ENCODE measurements at regions not wholly inside any gene's neighbourhood (a gene's known extent, or its start where the extent isn't known, plus 50 kb on each side); places are given as distances from the start of the nearest gene placed in this dataset.

- TF ChIP-seq Cebpa-rat (IDR thresholded peaks at IDR 0.05) = no peak
- Histone ChIP-seq H3K4me1 (no peaks in the 10 kb centered on the region), H3K36me3 (no peaks in the 10 kb centered on the region)
Observed at GRCh38 chr11:112417339-112417738, 156.7 kb upstream of the PLET1 start.

GRCh38 chr11:112418438-112418837 lies 157.8 kb upstream of the PLET1 start:
- Histone ChIP-seq H3K27ac (no peak overlapping the region), H3K36me3 (no peaks in the 10 kb centered on the region), H4K20me1 (no peaks in the 10 kb centered on the region), H3K27me3 (no peaks in the 10 kb centered on the region), H3K4me2 (no peak overlapping the region), H3K9ac (no peak overlapping the region), H3K4me3 (no peak overlapping the region), H3K9me3 (peaks cover 7% of the 10 kb centered on the region), H3K4me1 (no peaks in the 10 kb centered on the region)
- TF ChIP-seq Cebpa-rat (IDR thresholded peaks at IDR 0.05) = no peak

More at GRCh38 chr11:112417339-112417738, 156.7 kb upstream of the PLET1 start:
- H3K9ac ChIP-seq = no peak overlapping the region
- peaks cover 11% of the 10 kb centered on the region for H3K9me3 ChIP-seq
- H3K27me3 ChIP-seq = no peaks in the 10 kb centered on the region
- no peak overlapping the region for H3K4me3 ChIP-seq
- no peaks in the 10 kb centered on the region for H4K20me1 ChIP-seq
- no peak overlapping the region for H3K4me2 ChIP-seq
- no peak overlapping the region for H3K27ac ChIP-seq

GRCh38 chr11:112421879-112422278 lies 161.2 kb upstream of the PLET1 start:
- H3K36me3 ChIP-seq = no peaks in the 10 kb centered on the region
- no peaks in the 10 kb centered on the region for H3K9me3 ChIP-seq
- no peak overlapping the region for H3K9ac ChIP-seq
- H3K4me2 ChIP-seq = no peak overlapping the region
- H3K4me1 ChIP-seq = no peaks in the 10 kb centered on the region
- no peaks in the 10 kb centered on the region for H4K20me1 ChIP-seq
- H3K4me3 ChIP-seq = no peak overlapping the region
- H3K27me3 ChIP-seq = no peaks in the 10 kb centered on the region
- no peak overlapping the region for H3K27ac ChIP-seq
- TF ChIP-seq Cebpa-rat (IDR thresholded peaks at IDR 0.05) = no peak

GRCh38 chr11:112425121-112425520 lies 164.5 kb upstream of the PLET1 start:
- H3K9me3 ChIP-seq = peaks cover 8% of the 10 kb centered on the region; the same call in 1 of the 2 replicates
- H3K27ac ChIP-seq = no peak overlapping the region
- H4K20me1 ChIP-seq = no peaks in the 10 kb centered on the region
- no peak for TF ChIP-seq Cebpa-rat (IDR thresholded peaks at IDR 0.05)
- no peaks in the 10 kb centered on the region for H3K27me3 ChIP-seq
- H3K4me1 ChIP-seq = no peaks in the 10 kb centered on the region
- H3K36me3 ChIP-seq = no peaks in the 10 kb centered on the region
- H3K9ac ChIP-seq = no peak overlapping the region
- no peak overlapping the region for H3K4me3 ChIP-seq
- no peak overlapping the region for H3K4me2 ChIP-seq

- no peak overlapping the region for H3K4me3 ChIP-seq
- no peak overlapping the region for H3K4me2 ChIP-seq
- H3K9ac ChIP-seq = no peak overlapping the region
- peaks cover 16% of the 10 kb centered on the region for H3K9me3 ChIP-seq
- no peaks in the 10 kb centered on the region for H3K27me3 ChIP-seq
- no peak for TF ChIP-seq Cebpa-rat (IDR thresholded peaks at IDR 0.05)
- H3K4me1 ChIP-seq = no peaks in the 10 kb centered on the region
- H4K20me1 ChIP-seq = no peaks in the 10 kb centered on the region
- no peak overlapping the region for H3K27ac ChIP-seq
- no peaks in the 10 kb centered on the region for H3K36me3 ChIP-seq
Observed at GRCh38 chr11:112437096-112437495, 176.4 kb upstream of the PLET1 start.

- Histone ChIP-seq H4K20me1 (no peaks in the 10 kb centered on the region), H3K4me3 (no peak overlapping the region), H3K4me2 (no peak overlapping the region), H3K27me3 (no peaks in the 10 kb centered on the region), H3K27ac (no peak overlapping the region), H3K9me3 (peaks cover 22% of the 10 kb centered on the region), H3K9ac (no peak overlapping the region), H3K4me1 (no peaks in the 10 kb centered on the region), H3K36me3 (no peaks in the 10 kb centered on the region)
- no peak for TF ChIP-seq Cebpa-rat (IDR thresholded peaks at IDR 0.05)
Observed at GRCh38 chr11:112439614-112440013, 179.0 kb upstream of the PLET1 start.

GRCh38 chr11:112440518-112440917 lies 179.9 kb upstream of the PLET1 start:
- no peaks in the 10 kb centered on the region for H3K4me1 ChIP-seq
- H3K4me2 ChIP-seq = no peak overlapping the region
- peaks cover 31% of the 10 kb centered on the region for H3K9me3 ChIP-seq
- no peaks in the 10 kb centered on the region for H3K27me3 ChIP-seq
- H3K27ac ChIP-seq = no peak overlapping the region
- no peak for TF ChIP-seq Cebpa-rat (IDR thresholded peaks at IDR 0.05)
- no peaks in the 10 kb centered on the region for H4K20me1 ChIP-seq
- no peak overlapping the region for H3K9ac ChIP-seq
- no peaks in the 10 kb centered on the region for H3K36me3 ChIP-seq
- no peak overlapping the region for H3K4me3 ChIP-seq

- Histone ChIP-seq H3K4me3 (no peak overlapping the region), H3K4me1 (no peaks in the 10 kb centered on the region), H3K27me3 (no peaks in the 10 kb centered on the region), H4K20me1 (no peaks in the 10 kb centered on the region), H3K9ac (no peak overlapping the region), H3K9me3 (peaks cover 31% of the 10 kb centered on the region), H3K4me2 (no peak overlapping the region), H3K27ac (no peak overlapping the region), H3K36me3 (no peaks in the 10 kb centered on the region)
- no peak for TF ChIP-seq Cebpa-rat (IDR thresholded peaks at IDR 0.05)
Observed at GRCh38 chr11:112448168-112448567, 187.5 kb upstream of the PLET1 start.

- Histone ChIP-seq H3K4me3 (no peak overlapping the region), H3K27ac (no peak overlapping the region), H3K4me2 (no peak overlapping the region), H3K36me3 (no peaks in the 10 kb centered on the region), H3K4me1 (no peaks in the 10 kb centered on the region), H3K9ac (no peak overlapping the region), H3K9me3 (peaks cover 31% of the 10 kb centered on the region), H3K27me3 (no peaks in the 10 kb centered on the region), H4K20me1 (no peaks in the 10 kb centered on the region)
- no peak for TF ChIP-seq Cebpa-rat (IDR thresholded peaks at IDR 0.05)
Observed at GRCh38 chr11:112448806-112449205, 188.1 kb upstream of the PLET1 start.

GRCh38 chr11:112451250-112451649 lies 190.6 kb upstream of the PLET1 start:
- H3K4me1 ChIP-seq = no peaks in the 10 kb centered on the region
- H3K4me3 ChIP-seq = no peak overlapping the region
- H3K27me3 ChIP-seq = no peaks in the 10 kb centered on the region
- no peak overlapping the region for H3K27ac ChIP-seq
- H3K9ac ChIP-seq = no peak overlapping the region
- peaks cover 13% of the 10 kb centered on the region for H3K9me3 ChIP-seq
- TF ChIP-seq Cebpa-rat (IDR thresholded peaks at IDR 0.05) = no peak
- H3K4me2 ChIP-seq = no peak overlapping the region
- no peaks in the 10 kb centered on the region for H3K36me3 ChIP-seq
- H4K20me1 ChIP-seq = no peaks in the 10 kb centered on the region

All from BLaER1 (cell line).